OCI-LY1 (cell line): ENCODE measurements at regions not wholly inside any gene's neighbourhood (a gene's known extent, or its start where the extent isn't known, plus 50 kb on each side); places are given as distances from the start of the nearest gene placed in this dataset.

Experiments
- CTCF ChIP-seq: fragments of 200-600 bp; sonication (generic), shearing (Covaris generic); IDR thresholded peaks from 2 replicates; pipeline ENCODE4 v1.5.1; 2017; ENCODE audit warnings: mild to moderate bottlenecking, antibody characterized with exemption, low read length, moderate library complexity, mixed read lengths
- EZH2 ChIP-seq: fragments of 200-600 bp; sonication (generic), shearing (Covaris generic); IDR thresholded peaks from 2 replicates; pipeline ENCODE4 v1.8.0; 2017; ENCODE audit warnings: borderline replicate concordance, mixed run types, mild to moderate bottlenecking, antibody characterized with exemption, low read length, moderate library complexity, mixed read lengths

GRCh38 chr12:77610446-77610845 is 220.2 kb upstream of the NAV3 start:
- TF ChIP-seq EZH2 (no peak), CTCF (no peak)
